ENCODE measurements at regions not wholly inside any gene's neighbourhood (a gene's known extent, or its start where the extent isn't known, plus 50 kb on each side); places are given as distances from the start of the nearest gene placed in this dataset.
A peak's percentile ranks its signal among the peaks of the same experiment; 100 is the strongest.

DNA sequence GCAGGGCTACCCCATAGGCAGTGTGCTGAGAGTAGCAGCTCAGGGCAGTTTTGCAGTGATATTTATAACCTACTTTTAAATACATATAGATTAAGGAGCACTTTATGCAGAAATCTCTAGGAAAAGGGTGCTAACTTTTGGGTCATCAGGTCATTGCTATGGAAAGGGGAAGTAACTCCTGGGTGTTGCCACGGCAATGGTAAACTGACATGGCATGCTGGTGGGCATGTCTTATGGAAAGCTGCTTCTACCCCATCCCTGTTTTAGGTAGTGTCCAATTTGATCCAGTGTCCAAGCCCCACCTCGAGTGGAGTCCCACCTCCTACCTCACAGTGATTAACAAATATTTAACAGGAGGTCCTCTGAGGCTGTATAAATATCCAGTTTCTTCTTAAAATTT is 56.8 kb upstream of the XPA start:
- no peak for DNase-seq (ENCODE audit: low spot score in 2 of 2)
- 83 to 86% methylated on average over 2 of the region's 2 CpGs for WGBS, 2 donors
- TF ChIP-seq, protein P1, sequence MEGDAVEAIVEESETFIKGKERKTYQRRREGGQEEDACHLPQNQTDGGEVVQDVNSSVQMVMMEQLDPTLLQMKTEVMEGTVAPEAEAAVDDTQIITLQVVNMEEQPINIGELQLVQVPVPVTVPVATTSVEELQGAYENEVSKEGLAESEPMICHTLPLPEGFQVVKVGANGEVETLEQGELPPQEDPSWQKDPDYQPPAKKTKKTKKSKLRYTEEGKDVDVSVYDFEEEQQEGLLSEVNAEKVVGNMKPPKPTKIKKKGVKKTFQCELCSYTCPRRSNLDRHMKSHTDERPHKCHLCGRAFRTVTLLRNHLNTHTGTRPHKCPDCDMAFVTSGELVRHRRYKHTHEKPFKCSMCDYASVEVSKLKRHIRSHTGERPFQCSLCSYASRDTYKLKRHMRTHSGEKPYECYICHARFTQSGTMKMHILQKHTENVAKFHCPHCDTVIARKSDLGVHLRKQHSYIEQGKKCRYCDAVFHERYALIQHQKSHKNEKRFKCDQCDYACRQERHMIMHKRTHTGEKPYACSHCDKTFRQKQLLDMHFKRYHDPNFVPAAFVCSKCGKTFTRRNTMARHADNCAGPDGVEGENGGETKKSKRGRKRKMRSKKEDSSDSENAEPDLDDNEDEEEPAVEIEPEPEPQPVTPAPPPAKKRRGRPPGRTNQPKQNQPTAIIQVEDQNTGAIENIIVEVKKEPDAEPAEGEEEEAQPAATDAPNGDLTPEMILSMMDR (IDR thresholded peaks at IDR 0.05), result no peak
- TF ChIP-seq POLR2A (IDR thresholded peaks at IDR 0.05), result no peak
- H3K4me3 ChIP-seq (ENCODE audit: low read depth, poor library complexity, severe bottlenecking), result no peak overlapping the region
- intact Hi-C loops (cut with DNase I; ENCODE audit: low total_unique reads), result no loop called here

DNA sequence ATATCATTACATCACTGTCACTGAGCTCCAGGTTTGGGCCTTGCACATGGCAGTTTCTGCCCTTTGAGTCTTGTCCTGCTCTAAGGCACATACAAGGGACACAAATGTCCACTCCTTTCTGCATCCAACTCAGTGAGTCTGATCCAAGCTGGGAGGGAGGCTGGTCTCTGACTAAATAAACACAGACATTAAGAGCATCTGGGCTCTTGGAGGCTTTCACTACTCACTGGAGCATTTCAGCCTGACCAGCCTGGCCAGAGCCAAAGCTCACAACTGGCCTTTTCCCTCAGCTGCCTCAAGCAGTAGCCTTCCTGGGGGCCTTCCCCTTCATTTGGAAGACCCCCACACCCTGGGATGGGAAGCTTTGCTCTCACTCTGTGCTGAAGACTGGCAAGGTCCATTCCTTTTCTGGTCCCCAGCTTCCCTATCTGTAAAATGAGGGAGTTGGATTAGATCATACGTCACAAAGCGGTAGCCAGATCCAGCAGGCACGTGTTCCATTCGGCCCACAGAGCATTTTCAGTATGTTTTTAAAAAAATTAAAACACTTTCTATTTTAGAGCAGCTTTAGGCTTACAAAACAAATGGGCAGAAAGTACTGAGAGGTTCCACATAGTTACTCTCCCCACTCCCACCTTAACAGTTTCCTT is 58.6 kb upstream of the XPA start:
- intact Hi-C loops (cut with DNase I; ENCODE audit: low total_unique reads), result no loop called here
- DNase-seq (ENCODE audit: low spot score in 2 of 2), result peak in 1 of 2 donors; percentile 25
- 80 to 94% methylated on average over 4 of the region's 4 CpGs for WGBS, 2 donors
- TF ChIP-seq, protein P1 (IDR thresholded peaks at IDR 0.05), result no peak
- TF ChIP-seq POLR2A (IDR thresholded peaks at IDR 0.05), result no peak
- H3K4me3 ChIP-seq (ENCODE audit: low read depth, poor library complexity, severe bottlenecking), result no peak overlapping the region

DNA sequence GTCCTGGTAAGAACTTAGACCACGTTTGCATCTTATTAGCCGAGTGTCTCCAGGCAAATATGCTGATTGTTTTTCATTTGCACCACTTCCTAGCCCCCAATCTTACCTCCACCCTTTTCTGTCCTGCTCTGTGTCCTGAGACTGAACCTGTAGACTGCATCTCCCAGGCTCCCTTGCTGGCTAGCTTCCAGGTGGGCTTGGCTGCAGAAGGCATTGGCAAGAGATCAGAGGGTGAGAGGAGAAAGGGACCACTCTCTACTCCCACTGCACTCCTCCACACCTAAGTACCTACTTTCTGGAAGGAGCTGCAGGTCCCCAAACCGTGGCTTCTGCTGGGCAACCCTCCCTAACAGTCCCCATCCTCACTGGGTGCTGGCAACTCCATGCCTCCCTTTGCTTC is 59.9 kb upstream of the XPA start:
- TF ChIP-seq POLR2A (IDR thresholded peaks at IDR 0.05), result no peak
- TF ChIP-seq, protein P1 (IDR thresholded peaks at IDR 0.05), result no peak
- DNase-seq (ENCODE audit: low spot score in 2 of 2), result peak in 1 of 2 donors; percentile 67
- 52 to 54% methylated on average over 3 of the region's 3 CpGs for WGBS, 2 donors
- H3K4me3 ChIP-seq (ENCODE audit: low read depth, poor library complexity, severe bottlenecking), result no peak overlapping the region
- intact Hi-C loops (cut with DNase I; ENCODE audit: low total_unique reads), result no loop called here

- WGBS, 2 donors, result 67 to 71% methylated on average over 7 of the region's 7 CpGs
- DNase-seq (ENCODE audit: low spot score in 2 of 2), result peak in 1 of 2 donors; percentile 10
- no peak for TF ChIP-seq POLR2A (IDR thresholded peaks at IDR 0.05)
- TF ChIP-seq, protein P1 (IDR thresholded peaks at IDR 0.05), result no peak
- intact Hi-C loops (cut with DNase I; ENCODE audit: low total_unique reads), result no loop called here
- no peak overlapping the region for H3K4me3 ChIP-seq (ENCODE audit: low read depth, poor library complexity, severe bottlenecking)
These were observed 61.3 kb upstream of the XPA start for GRCh38 chr9:97758334-97758916.

DNA sequence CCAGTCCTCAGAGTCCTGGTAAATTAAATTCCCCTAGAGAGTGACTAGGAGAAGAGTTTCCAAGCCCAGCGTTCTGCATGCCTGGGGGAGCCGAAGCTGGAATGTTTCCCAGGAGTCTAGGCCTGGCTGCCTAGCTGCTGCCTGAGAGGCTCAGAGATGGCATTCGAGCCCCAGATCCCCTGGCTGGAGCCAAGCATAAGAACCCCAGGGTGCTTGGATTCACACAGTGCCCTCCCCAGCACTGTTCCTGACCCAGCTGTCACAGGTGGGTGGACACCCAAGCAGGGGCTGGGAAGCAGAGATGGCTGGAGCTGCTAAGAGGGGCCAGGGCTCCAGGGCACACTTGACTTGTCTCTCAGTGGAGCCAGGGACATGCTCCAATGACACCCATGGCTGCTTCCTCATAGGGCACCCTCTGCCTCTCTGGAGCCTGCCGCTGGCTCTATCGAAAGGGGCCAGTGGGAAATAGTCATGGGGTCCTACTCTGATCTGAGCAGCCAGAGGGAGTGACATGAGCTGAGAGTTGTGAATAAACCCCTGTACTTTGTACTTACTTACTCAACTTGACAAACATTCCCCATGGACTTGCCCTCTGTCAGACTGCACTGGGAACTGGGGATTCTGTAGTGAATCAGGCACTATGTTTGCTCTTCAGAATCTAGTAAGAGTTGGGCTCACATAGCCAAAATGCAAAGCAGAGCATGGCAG is 62.6 kb upstream of the XPA start:
- DNase-seq (ENCODE audit: low spot score in 2 of 2), result peak in 1 of 2 donors; percentile 68
- H3K4me3 ChIP-seq (ENCODE audit: low read depth, poor library complexity, severe bottlenecking), result no peak overlapping the region
- intact Hi-C loops (cut with DNase I; ENCODE audit: low total_unique reads), result no loop called here
- TF ChIP-seq, protein P1 (IDR thresholded peaks at IDR 0.05), result no peak
- no peak for TF ChIP-seq POLR2A (IDR thresholded peaks at IDR 0.05)
- 33 to 58% methylated on average over 4 to 5 of the region's 5 CpGs for WGBS, 2 donors

Data from lower leg skin (tissue), 4 donors.